ENCODE measurements at regions not wholly inside any gene's neighbourhood (a gene's known extent, or its start where the extent isn't known, plus 50 kb on each side); places are given as distances from the start of the nearest gene placed in this dataset.
"Not testable (repeated sequence)": the region's sequence is repeated elsewhere in the genome, so short reads cannot be mapped to it uniquely, and the experiment has no call there.

GRCh38 chr19:30245401-30246039 lies 126.7 kb upstream of the ZNF536 start:
- no peak for DNase-seq

- DNase-seq, result no peak
These were observed 122.3 kb upstream of the ZNF536 start for GRCh38 chr19:30249911-30250310.

- no peak for DNase-seq
These were observed 120.0 kb upstream of the ZNF536 start for GRCh38 chr19:30252214-30252613.

GRCh38 chr19:30253581-30253996 lies 118.6 kb upstream of the ZNF536 start:
- no peak for DNase-seq

GRCh38 chr19:30254158-30254557 lies 118.0 kb upstream of the ZNF536 start:
- DNase-seq, result no peak

- no peak for DNase-seq
These were observed 117.4 kb upstream of the ZNF536 start for GRCh38 chr19:30254789-30255188.

GRCh38 chr19:30255791-30256495 lies 116.2 kb upstream of the ZNF536 start:
- no peak for DNase-seq

- DNase-seq, result no peak
These were observed 115.7 kb upstream of the ZNF536 start for GRCh38 chr19:30256496-30256850.

- DNase-seq, result no peak
These were observed 108.3 kb upstream of the ZNF536 start for GRCh38 chr19:30263830-30264381.

- not testable (repeated sequence) for DNase-seq
These were observed 106.3 kb upstream of the ZNF536 start for GRCh38 chr19:30265918-30266317.

GRCh38 chr19:30266687-30267086 lies 105.5 kb upstream of the ZNF536 start:
- no peak for DNase-seq

GRCh38 chr19:30267332-30267731 lies 104.9 kb upstream of the ZNF536 start:
- no peak for DNase-seq

- DNase-seq, result no peak
These were observed 103.6 kb upstream of the ZNF536 start for GRCh38 chr19:30268601-30269000.

- no peak for DNase-seq
These were observed 102.5 kb upstream of the ZNF536 start for GRCh38 chr19:30269638-30270037.

- DNase-seq, result no peak
These were observed 100.4 kb upstream of the ZNF536 start for GRCh38 chr19:30271816-30272215.

- no peak for DNase-seq
These were observed 99.6 kb upstream of the ZNF536 start for GRCh38 chr19:30272554-30272953.

GRCh38 chr19:30273184-30273583 lies 99.0 kb upstream of the ZNF536 start:
- DNase-seq, result no peak

GRCh38 chr19:30274987-30275386 lies 97.2 kb upstream of the ZNF536 start:
- no peak for DNase-seq

GRCh38 chr19:30276011-30276882 lies 95.9 kb upstream of the ZNF536 start:
- DNase-seq, result no peak

- no peak for DNase-seq
These were observed 95.3 kb upstream of the ZNF536 start for GRCh38 chr19:30276883-30277280.

- no peak for DNase-seq
These were observed 94.0 kb upstream of the ZNF536 start for GRCh38 chr19:30277941-30278881.

- DNase-seq, result no peak
These were observed 93.3 kb upstream of the ZNF536 start for GRCh38 chr19:30278882-30279254.

All from suppressor macrophage treated with lipopolysaccharide for 1 hour (primary cell).